Vagina (tissue), 2 donors: ENCODE measurements at regions not wholly inside any gene's neighbourhood (a gene's known extent, or its start where the extent isn't known, plus 50 kb on each side); places are given as distances from the start of the nearest gene placed in this dataset.

Experiments used
- CTCF ChIP-seq, 3 experiments: fragments of 450-650 bp in 2 of 3; fragments of 200-600 bp in 1 of 3; sonication (generic) in 1 of 3; IDR thresholded peaks; one replicate each; pipeline ENCODE4 v1.5.1; 2017 to 2019; ENCODE audit warnings: antibody characterized with exemption in 3 of 3, mild to moderate bottlenecking in 2 of 3, moderate library complexity in 2 of 3
- POLR2A ChIP-seq, 2 donors: fragments of 450-650 bp; IDR thresholded peaks; one replicate each; pipeline ENCODE4 v1.6.1; 2017; ENCODE audit warnings: antibody characterized with exemption in 2 of 2, mild to moderate bottlenecking in 2 of 2, moderate library complexity in 2 of 2
- POLR2AphosphoS5 ChIP-seq, 2 donors: sonication (generic); formaldehyde crosslinking; IDR thresholded peaks; one replicate each; pipeline ENCODE4 v1.9.0; 2017; ENCODE audit warnings: antibody characterized with exemption in 2 of 2, mild to moderate bottlenecking in 2 of 2, low read depth in 1 of 2; ENCODE audit not compliant: insufficient read depth in 1 of 2

- no peak for TF ChIP-seq CTCF (IDR thresholded peaks at IDR 0.05)
- no peak for TF ChIP-seq POLR2A (IDR thresholded peaks at IDR 0.05)
- no peak for TF ChIP-seq POLR2AphosphoS5 (IDR thresholded peaks at IDR 0.05; ENCODE audit: insufficient read depth in 1 of 2, low read depth in 1 of 2)
These were observed 778.3 kb downstream of the MCTP2 start for GRCh38 chr15:95009635-95010034.
